EL (cell line): ENCODE measurements at regions not wholly inside any gene's neighbourhood (a gene's known extent, or its start where the extent isn't known, plus 50 kb on each side); places are given as distances from the start of the nearest gene placed in this dataset.
A peak's percentile ranks its signal among the peaks of the same experiment; 100 is the strongest.

Experiments
- DNase-seq: peaks from one replicate; pipeline ENCODE4 v3.0.0-alpha.2; 2016

DNA sequence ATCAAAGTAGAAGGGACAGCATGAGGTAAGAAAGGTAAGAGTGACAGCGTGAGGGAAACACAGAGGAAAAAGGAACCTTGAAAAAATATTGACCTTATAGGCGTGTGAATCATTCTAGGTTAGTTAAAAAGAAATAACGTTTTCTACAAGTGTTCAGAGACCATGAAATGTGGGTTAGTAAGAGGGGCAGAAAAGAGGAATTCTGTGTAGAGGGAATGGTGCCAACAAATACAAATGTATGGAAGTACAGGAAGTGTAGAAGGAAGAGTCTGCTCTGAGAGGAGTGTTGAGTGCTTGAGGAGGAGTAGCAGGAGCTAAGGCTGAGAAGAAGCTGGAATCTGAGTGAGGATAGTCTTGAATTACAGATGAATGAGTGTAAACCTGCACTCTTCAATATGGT lies 418.6 kb upstream of the RIOK2 start:
- DNase-seq: no peak

DNA sequence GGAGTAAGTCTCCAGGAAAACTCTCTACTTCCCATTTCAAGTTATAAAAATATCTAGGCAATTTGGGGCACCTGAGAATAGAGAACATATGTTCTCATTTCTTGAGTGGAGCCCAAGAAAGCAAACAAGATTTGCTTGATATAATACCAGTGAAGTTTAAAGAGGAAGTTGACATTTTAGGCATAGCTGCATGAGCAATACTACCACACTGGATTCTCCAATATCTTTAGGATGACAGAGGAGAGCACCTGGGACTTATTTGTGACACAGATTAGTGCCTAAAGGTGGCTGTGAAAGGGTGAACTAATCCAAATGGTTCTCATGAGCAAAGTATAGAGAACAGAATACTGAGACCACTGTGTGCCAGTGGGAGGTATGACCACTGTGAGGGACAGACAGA lies 423.5 kb upstream of the RIOK2 start:
- DNase-seq: no peak

DNA sequence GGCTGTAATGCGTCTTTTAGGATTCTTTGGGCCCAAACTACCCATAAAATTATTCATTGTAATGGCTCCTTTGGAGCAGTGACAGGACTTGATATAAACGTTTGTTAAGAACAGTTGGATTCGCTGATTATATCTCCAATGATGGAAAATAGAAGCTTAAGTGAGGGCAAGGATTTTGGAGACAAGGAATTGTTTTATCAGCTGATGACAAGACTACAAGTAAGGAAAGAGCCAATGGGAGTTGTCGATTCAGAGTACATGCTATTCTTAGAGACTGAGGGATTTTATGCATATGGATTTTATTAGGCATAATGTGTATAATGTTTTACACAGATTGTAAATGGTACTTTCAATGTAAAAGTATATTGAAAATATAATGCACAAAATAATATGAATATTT lies 425.5 kb upstream of the RIOK2 start:
- DNase-seq: no peak

DNA sequence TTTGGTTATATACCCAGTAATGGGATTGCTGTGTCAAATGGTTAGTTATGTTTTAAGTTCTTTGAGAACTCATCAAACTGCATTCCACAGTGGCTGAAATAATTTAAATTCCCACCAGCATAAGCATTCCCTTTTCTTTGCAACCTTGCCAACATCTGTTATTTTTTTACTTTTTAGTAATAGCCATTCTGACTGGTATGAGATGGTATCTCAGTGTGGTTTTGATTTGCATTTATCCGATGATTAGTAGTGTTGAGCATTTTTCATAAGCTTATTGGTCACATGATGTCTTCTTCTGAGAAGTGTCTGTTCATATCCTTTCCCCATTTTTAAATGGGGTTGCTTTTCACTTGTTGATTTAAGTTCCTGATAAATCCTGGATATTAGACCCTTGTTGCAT lies 435.7 kb upstream of the RIOK2 start:
- peak; percentile 76 for DNase-seq

DNA sequence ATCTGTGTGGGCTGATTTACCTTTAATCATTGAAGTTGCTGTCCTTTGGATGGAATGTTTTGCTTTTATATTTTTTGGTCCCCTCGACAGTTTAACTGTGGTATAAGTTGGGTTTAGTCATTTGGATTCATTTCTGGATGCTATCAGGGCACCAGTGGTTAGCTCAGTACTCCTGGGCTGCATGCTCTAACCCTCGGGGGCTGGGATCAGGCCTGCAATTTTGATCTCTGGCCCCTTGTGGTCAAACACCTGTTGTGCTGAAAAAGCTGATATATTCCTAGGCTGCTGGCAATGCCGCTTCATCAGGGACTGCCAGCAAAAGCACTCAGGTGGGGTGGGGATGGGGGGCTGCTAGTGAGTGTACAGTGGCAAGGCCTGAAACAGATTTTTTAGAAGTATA lies 440.4 kb upstream of the RIOK2 start:
- DNase-seq: no peak

DNA sequence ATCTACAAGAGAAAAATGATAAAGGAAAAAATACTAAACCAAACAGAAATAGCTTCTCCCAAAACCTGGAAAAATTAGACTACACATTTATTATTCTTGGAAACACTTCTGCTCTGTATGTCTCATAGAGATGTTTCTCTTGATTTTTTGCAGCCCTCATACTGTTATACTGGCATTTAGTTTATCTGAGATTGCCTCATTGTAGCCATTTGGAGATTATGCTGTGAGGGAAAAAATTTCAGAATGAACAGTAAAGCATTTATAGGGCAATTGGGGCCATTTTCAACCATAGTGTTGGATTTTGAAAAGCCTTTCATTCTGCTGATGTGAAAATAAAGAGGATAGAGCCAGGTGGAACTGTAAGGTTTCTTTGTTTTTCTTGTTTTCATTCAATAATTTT lies 441.8 kb upstream of the RIOK2 start:
- no peak for DNase-seq

DNA sequence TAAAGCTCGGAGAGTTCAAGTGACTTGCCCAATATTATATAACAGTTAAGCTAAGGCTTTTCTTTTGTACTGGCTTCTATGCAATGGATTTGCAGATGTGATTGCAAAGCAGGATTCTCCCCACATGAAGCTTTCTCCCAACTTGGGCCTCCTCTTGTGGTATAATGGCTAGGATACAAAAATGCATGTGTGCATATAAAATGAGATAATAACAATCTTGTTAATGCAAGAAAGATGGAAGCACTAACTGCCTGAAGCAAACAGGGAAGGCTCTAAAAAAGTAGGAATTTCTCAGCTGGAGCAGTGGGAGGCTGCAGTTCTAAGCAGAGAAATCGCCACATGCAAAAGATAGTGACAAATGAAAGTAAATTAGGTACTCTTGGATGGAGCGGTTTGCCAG lies 444.2 kb upstream of the RIOK2 start:
- peak; percentile 1 for DNase-seq

DNA sequence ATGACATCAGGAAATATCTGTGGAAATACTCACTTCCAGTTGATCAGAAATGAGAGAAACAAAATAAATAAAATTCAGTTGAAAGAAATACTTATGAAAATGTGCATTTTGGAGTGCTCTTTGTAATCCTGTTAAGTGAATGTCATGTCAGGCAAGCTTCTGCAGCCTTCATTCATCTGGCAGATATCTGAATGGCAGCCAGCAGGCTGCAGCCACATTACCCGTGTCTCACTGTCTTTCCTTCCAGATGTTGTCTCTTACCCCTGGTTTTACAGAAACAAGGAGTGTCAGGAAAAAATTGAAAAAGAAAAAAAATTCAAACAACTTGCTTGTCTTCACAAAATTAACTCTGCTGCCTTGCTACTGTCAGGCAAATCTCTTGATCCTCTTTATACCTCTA lies 445.0 kb upstream of the RIOK2 start:
- peak; percentile 4 for DNase-seq

DNA sequence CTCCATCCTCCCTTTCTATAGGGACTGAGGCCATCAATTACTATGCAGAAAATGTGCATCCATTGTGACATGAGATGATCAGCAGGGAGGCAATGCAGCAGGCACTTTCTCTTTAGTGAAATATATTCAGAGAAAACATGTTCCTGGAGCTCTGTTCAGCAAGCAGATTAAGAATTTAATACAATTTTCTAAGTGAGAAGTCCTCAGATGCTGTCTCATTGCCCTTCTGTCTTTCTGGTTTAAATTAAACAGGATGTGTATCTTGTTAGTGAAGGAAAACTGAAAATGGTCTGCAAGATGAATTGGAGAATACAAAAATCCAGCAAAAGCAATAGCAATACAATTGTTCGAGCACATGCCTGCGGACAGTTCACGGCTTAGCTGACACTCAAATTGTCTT lies 445.8 kb upstream of the RIOK2 start:
- peak; percentile 1 for DNase-seq

DNA sequence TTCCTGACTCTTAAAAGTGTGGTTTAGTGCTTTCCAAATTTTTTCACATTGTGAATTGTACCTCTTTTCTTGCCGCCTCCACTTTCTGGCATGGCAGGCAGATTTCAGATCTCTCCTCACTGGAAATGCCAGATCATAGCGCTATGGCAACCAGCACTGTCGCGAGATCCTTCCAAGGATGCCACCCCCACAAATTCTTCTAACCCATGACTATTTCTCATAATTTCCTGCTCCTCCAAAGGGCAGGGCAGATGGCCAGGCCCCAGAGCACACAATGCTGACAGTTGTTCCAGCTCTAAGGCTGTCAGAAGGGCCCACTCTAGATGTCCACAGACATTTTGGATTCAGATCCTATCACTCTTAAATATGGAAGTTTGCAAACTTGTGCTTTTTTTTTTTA lies 446.2 kb upstream of the RIOK2 start:
- DNase-seq: peak; percentile 83

DNA sequence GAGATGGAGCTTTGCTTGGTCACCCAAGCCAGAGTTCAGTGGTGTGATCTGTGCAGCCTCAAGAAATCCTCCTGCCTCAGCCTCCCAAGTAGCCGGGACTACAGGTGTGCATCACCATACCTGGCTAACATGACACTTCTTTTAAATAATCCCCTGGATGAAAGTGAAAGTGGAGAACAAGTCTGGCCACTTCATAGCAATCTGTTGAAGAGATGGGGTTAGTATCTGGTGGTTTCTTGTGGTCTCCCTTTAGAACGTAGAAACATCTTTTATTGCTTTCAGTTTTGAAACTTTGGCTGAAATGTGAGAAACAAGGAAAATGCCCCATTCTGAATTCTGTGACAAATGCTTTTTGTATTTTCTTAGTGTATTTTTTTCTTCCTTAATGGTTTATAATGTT lies 452.5 kb upstream of the RIOK2 start:
- DNase-seq: no peak

DNA sequence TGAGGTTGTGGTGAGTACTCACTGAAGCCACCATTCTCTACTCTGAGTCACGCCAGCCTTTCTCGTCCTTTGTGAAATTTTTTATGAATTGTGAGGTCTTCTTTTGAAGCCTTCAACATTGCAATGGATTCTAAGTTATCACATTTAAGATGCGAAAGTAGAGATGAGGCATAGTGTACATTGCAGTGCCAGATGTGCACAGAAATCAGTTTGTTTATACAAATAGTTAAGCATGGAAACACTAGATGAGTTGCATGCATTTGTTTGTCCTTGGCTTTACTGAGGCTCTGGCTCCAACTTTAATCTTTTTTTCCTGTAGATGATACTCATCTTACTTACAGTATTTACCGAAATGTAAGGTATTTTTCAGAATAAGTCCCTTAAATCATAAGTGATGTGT lies 453.7 kb upstream of the RIOK2 start:
- DNase-seq: no peak

DNA sequence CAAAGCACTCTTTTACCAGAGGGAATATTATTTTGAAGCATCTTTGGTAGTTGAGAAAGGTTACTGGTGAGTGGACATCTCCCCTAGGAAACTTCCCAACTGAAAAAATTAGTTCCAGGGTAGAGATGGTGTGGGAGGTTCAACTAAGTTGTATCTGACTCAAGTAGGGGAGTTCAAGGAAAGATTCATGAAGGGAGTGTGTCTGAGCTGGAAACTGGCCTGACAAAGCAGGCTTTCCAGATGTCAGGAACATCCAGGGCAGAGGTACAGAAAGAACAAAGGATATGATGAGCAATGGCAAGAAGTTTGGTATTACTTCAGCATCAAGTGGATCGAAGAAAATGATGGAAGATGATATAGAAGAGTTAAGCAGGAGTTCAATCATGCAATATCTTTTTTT lies 458.0 kb upstream of the RIOK2 start:
- no peak for DNase-seq

DNA sequence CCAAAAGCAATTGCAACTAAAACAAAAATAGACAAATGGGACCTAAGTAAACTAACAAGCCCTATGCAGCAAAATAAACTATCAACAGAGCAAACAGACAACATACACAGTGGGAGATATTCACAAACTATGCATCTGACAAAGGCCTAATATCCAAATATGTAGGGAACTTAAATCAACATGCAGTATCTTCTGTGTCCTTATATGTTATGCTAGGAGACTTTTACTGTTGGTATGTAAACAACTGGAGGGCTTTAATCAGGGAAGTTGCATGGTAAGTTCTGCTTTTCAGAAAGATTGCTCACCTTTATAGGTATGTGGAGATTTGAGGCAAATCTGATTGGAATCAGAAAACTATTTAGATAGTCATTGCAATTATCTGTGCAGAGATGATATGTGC lies 461.2 kb upstream of the RIOK2 start:
- no peak for DNase-seq

DNA sequence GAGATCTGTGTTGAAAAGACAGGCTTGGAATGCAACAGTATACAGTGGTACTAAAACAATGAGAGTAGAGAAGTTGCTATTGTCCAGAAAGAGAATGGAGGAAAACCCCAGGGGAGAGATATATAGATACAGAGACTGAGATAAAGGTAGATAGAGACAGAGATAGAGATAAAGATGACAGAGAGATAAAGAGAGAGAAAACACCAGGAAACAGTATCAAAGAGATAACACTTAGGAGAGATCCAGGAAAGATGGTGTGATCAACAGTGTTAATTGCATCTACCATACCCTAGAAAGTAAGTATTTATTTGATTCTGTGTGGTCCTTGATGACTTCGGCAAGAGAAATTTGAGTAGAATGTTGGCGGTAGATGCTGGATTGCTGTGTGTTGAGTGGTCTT lies 461.8 kb upstream of the RIOK2 start:
- DNase-seq: no peak

DNA sequence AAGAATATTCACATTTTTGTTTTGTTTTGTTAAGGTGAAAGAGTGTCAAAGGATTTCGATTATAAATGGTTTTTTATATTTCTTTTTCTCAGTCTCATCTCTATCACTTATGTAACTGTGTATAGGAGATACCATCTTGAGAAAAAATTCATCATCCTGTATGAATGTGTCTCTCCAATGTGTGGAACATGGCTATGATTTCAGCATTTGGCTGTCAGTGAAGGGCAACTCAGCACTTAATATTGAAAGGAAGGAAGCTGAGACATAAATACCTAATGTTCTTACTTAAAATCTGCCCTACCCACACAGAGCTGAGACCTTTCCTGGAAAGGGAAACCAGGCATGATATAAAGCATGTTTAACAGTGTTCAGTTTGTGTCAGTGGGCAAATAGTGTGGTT lies 474.2 kb upstream of the RIOK2 start:
- peak; percentile 1 for DNase-seq

DNA sequence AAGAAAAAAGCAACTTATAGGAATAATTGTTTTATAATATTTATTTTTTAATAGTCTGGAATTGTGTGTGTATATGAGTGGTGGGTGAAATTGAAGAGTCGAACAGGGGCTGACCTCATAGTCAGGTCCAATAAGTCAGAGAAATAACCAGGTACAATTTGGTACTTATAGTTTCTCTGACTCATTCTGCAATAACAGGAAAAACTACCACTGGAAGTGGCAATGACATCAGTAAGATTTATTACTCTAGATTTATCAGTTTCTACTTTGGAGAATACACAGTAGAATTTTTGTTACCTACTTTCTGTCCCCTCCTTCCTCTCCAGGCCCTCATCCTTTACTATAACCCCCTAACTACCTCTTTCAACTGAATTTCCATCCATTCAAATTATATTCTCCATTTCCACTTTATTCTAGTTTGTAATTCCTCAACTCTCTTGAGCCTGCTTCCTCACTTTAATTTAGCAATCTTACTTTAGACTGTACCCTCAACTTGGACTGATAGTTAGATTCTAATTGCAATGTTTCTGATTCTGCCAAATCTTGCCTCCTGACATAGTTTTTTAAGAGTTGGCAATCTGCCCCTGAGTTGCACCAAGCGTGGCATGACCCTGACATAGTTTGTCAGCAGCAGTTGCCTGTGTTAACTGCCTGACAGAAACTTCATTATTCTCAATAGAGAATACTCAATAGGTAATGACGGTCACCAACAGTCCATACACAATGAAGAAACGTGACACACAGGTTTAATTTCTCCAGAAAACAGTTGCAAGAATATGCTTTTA lies 475.3 kb upstream of the RIOK2 start:
- DNase-seq: no peak

DNA sequence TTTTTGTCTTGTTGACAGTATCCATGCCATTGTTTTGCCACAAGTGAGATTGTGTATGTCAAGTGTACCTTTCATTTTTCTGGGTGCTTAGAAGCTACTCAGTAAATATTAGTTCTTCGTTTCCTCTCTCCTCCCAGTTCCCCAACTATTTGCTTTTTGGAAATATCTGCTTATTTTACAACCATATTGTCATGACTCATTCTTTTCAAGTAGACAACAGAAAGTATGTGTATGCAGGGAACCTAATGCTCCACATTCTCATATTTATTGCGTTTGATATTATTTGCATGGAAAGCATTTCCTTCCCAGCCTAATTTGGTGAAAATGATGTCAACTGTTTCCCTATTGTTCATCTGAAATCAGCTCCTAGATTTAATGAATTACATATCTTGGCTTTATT lies 483.7 kb upstream of the RIOK2 start:
- DNase-seq: no peak

DNA sequence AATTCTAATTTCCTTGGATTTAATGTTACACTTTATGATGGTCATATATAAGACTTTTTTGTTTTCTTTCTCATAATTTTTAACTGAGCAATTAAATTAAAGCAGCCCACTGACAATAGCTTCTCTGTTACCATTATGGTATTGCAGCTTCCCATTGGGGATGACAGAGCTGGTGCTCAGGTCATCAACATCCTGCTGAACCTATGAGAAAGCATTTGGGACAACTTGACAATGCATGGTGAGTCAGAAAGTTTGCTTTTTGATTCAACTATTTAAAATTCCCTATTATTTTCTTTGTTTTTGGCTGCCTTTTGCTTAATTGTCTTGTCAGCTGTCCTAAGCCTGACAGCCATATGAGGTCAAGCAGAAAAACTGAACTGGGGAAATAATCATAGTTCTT lies 487.4 kb upstream of the RIOK2 start:
- DNase-seq: no peak

DNA sequence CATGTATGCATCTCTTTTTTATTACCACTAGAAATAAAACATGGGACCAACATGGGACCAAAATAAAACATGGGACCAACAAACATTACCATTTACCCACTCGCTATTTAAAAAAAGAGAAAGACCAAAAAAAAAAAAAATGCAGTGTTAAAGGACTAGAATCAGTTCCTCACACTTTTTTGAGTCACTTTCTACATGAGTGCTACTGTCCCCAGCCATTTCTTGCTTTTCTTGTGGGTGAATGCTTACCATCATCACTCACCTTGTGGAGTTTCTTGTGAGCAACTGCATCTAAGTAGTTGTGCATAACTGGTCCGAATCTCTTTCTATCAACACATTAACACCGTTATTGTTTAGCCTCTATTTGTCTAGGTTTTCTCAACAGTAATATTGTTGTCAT lies 493.6 kb upstream of the RIOK2 start:
- no peak for DNase-seq

DNA sequence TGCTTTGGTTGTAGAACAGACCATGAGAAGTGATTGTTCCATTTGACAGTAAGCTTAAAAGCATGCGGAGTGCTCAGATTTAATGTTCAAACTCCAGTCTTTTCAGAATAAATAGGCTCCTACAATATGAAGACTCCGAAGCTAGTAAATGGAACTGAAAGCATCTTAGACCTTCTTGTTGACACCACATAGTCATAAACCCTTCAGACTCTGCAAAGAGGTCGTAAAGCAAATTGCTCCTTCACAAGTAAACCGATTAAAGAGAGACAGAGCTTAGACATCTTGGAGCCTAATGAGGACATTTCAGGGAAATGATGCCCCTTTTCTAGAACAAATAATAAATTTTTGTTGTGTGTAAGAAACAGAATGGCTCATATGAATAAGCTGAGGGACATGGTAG lies 511.0 kb upstream of the RIOK2 start:
- DNase-seq: no peak

DNA sequence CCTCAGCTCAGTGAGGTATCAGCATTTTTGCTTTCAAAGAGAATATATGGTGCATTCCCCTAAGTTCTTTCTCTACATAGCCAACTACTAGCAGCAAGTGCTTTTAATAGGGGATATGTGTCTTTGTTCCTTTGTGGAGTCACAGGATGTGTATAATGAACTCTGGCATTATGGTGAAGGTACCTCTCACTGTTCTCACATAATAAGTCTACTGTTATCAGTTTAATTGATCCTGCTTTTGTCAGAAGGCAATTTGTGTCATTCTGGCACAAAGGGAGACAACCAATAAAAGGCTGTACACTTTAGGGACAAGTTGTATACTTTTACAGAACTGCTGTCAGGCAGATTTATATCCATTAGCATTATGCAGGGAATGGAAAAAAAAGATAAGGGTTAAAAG lies 531.4 kb upstream of the RIOK2 start:
- no peak for DNase-seq

DNA sequence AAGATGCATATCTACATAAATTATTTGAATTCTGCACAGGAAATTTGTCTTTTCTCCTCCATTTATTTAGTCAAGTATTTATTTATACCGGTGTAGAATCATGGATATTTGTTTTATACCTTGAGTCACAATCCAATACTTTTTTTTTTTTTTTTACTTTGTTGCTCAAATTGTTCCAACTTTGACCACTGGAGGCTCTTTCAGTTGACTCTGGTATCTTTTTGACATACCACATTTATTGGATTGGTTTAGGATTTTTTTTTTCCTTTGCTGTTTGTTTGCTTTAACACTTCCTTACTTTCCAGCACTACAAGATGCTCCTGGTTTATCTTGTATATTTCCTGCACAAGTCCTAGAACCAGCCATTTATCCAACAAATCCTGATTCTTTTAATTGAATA lies 543.1 kb upstream of the RIOK2 start:
- no peak for DNase-seq

DNA sequence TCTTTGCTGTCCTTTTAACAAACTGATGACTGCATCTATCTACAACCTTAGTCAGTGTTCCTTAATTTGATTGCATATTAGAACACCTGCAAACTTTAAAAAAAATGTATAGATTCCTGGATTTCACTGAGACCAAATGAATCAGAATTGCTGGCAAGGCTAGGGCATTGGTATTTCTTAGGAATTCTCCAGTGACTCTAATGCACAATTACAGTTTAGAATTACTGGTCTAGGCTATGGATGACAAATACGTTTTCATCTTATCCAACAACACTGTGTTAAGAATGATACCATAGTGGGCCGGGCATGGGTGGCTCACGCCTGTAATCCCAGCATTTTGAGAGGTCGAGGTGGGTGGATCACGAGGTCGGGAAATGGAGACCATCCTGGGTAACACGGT lies 545.9 kb upstream of the RIOK2 start:
- peak; percentile 13 for DNase-seq

DNA sequence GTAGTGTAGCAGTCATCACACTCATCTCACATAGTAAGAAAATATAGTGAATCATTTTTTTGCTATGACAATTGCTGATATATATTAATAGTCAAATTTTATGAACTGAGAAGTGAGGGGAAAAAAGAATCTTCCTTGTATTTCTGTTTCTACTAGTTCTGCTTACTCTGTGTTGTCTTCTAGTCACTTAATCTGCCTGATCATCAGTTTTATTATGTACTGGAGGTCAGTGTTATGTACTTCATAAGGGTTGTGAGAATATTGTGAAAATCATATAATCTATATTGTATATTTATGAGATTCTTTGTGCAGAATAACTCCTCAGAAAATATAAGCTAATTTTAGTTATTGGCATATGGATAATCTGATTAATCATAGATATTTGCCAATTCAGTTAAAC lies 546.9 kb upstream of the RIOK2 start:
- DNase-seq: no peak

DNA sequence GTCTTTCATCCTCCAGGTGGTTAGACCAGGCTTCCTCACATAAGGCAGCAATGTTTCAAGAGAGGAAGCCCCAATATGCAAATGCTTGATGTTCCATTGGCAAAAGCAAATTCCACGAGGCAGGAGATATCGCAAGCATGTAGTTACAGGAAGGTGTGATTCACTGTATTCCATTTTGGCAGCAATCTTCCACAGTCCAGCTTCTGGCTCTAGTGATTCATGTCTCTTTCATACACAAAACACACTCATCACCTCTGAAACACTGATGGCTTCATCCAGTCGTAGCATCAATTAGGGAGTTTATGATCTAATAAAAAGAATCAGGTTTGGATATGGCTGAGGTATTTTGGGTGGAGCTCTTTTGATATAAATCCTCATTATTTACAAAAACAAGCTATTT lies 552.2 kb upstream of the RIOK2 start:
- DNase-seq: peak; percentile 81
